Heart left ventricle (tissue), 13 donors: ENCODE measurements at regions not wholly inside any gene's neighbourhood (a gene's known extent, or its start where the extent isn't known, plus 50 kb on each side); places are given as distances from the start of the nearest gene placed in this dataset.

Experiments
- POLR2A ChIP-seq, 2 donors: fragments of 450-650 bp; IDR thresholded peaks; one replicate each; pipeline ENCODE4 v1.6.1; 2017; ENCODE audit warnings: antibody characterized with exemption in 2 of 2, mild to moderate bottlenecking in 2 of 2, moderate library complexity in 2 of 2
- TF ChIP-seq, protein P1 (sequence below), 12 donors: fragments of 200-600 bp; sonication (generic) in 4 of 12; IDR thresholded peaks; one replicate each; pipeline versions ENCODE4 v1.5.0 to v1.8.0; 2018 to 2022; ENCODE audit warnings: antibody characterized with exemption in 12 of 12, mild to moderate bottlenecking in 5 of 12
- donor health status: ischemic (EF 13 %, LVEDD 7.1; RV severe dilation, severe dysfunction).
- donor health status: DM: no; HTN: yes; CAD: no.
- donor health status: DM: no; HTN: no; CAD: no.
- donor health status: ischemic (EF 25% LVEDD 6.9; RV normal size, moderate dysfunction).
- donor health status: ischemic (EF 25% LVEDD 5.7; RV mildly dilated, moderate dysfunction).
- donor health status: ischemic (EF 35%, LVEDD 5.7; RV mildly dilated, moderate dysfunction).
- donor health status: nonischemic (EF 11% LVEDD 7.7; RV severe dilation, severe dysfunction).
- donor health status: DM: yes; HTN: yes; CAD: no.
- donor health status: PGD.
- donor health status: ischemic (EF 29% LVEDD 5.4; RV normal size, mild dysfunction).
- donor health status: nonischemic (EF 23%, LVEDD 6.1; RV moderate dilation, normal function).

DNA sequence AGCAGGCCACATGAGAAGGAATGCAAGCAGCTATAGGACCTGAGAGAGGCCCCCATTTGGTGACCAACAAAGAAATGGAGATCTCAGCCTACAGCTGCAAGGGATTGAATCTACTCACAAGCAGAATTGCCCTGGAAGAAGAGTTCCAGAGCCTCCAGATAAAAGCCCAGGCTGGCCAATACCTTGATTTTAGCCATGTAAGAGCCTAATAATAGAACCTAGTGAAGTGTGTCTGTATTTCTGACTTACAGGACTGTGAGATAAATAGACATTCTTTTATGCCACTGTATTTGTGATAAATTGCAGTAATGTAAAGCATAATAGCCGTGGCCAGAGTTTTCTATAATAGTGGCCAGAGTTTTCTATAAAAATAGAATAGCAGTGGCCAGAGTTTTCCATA lies 254.6 kb downstream of the PYDC2 start:
- TF ChIP-seq, protein P1, sequence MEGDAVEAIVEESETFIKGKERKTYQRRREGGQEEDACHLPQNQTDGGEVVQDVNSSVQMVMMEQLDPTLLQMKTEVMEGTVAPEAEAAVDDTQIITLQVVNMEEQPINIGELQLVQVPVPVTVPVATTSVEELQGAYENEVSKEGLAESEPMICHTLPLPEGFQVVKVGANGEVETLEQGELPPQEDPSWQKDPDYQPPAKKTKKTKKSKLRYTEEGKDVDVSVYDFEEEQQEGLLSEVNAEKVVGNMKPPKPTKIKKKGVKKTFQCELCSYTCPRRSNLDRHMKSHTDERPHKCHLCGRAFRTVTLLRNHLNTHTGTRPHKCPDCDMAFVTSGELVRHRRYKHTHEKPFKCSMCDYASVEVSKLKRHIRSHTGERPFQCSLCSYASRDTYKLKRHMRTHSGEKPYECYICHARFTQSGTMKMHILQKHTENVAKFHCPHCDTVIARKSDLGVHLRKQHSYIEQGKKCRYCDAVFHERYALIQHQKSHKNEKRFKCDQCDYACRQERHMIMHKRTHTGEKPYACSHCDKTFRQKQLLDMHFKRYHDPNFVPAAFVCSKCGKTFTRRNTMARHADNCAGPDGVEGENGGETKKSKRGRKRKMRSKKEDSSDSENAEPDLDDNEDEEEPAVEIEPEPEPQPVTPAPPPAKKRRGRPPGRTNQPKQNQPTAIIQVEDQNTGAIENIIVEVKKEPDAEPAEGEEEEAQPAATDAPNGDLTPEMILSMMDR (IDR thresholded peaks at IDR 0.05) = no peak
- no peak for TF ChIP-seq POLR2A (IDR thresholded peaks at IDR 0.05)
